ENCODE measurements at regions not wholly inside any gene's neighbourhood (a gene's known extent, or its start where the extent isn't known, plus 50 kb on each side); places are given as distances from the start of the nearest gene placed in this dataset.

GRCh38 chr5:167460449-167461020 is 830.9 kb upstream of the WWC1 start:
- DNase-seq (ENCODE audit: low read depth in 4 of 4, low spot score in 2 of 4): no peak

DNA sequence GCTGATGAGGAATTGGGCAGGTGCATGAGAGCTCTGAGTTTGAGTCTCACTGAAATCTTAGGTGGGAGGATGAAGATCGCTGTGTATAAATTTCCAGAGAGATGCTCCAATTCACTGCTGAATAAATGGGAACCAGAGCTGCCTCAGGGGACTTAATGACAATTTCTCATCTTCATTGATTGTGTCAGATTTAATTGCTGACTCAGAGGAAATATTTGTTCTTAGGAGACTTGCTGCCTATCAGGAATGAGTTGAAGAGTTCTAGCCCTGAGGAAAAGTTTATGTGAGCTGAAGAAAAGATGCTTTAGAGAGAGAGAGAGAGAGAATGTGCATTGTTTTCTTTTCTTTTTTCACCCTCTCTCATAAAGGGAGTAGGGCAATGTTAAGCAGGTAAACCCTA is 827.5 kb upstream of the WWC1 start:
- DNase-seq (ENCODE audit: low read depth in 4 of 4, low spot score in 2 of 4): no peak

- no peak for DNase-seq (ENCODE audit: low read depth in 4 of 4, low spot score in 2 of 4)
Observed at GRCh38 chr5:167466992-167467391, 824.5 kb upstream of the WWC1 start.

DNA sequence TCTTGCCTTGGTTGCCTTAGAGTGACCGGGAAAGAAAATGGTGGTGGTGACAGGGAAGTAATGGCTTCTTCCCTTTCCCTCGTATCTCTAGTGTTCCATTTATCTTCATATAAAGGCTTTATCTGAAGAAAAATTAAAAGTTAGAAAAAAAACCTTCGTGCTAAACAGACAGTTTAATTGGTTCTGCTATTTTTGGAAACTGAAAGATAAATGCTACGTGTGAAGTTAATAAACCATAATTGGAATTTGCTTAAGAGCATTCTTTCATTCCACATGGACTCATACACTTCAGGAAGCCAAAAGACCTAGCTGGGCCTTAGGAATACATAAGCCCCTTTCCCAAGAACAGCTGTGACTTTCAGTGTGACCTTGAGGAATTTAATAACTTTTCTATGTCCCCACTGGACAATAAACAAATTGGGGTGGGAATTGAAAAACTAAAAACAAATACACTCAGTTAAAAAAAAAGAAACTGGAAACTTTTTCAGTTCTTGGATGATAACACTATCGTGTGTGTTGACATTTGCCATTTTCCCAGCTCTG is 818.8 kb upstream of the WWC1 start:
- DNase-seq (ENCODE audit: low read depth in 4 of 4, low spot score in 2 of 4): no peak

- DNase-seq (ENCODE audit: low read depth in 4 of 4, low spot score in 2 of 4): no peak
Observed at GRCh38 chr5:167478188-167478587, 813.3 kb upstream of the WWC1 start.

DNA sequence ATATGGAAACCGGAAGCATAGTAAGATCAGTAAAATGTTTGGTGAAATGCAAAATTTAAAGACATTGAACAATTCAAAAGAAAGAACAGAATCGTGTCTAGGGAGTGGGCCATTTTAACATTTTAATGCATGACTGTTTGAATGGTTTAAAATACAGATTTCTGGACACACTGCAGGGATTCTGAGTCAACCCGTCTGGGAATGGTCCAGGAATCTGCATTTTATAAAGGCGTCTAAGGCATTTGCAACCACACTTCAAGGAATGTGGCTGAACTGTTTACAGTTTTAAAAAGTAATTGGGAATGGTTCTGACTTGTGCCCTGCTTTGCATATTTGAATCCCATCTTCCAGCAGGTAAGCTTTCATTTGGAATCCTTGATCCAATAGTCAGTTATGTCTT is 811.7 kb upstream of the WWC1 start:
- DNase-seq (ENCODE audit: low read depth in 4 of 4, low spot score in 2 of 4): no peak

GRCh38 chr5:167481345-167481744 is 810.1 kb upstream of the WWC1 start:
- DNase-seq (ENCODE audit: low read depth in 4 of 4, low spot score in 2 of 4): no peak

GRCh38 chr5:167482555-167482954 is 808.9 kb upstream of the WWC1 start:
- DNase-seq (ENCODE audit: low read depth in 4 of 4, low spot score in 2 of 4): no peak

- no peak for DNase-seq (ENCODE audit: low read depth in 4 of 4, low spot score in 2 of 4)
Observed at GRCh38 chr5:167485061-167485774, 806.2 kb upstream of the WWC1 start.

- DNase-seq (ENCODE audit: low read depth in 4 of 4, low spot score in 2 of 4): no peak
Observed at GRCh38 chr5:167488371-167488770, 803.1 kb upstream of the WWC1 start.

GRCh38 chr5:167489202-167489601 is 802.2 kb upstream of the WWC1 start:
- DNase-seq (ENCODE audit: low read depth in 4 of 4, low spot score in 2 of 4): no peak

GRCh38 chr5:167503926-167504720 is 787.3 kb upstream of the WWC1 start:
- no peak for DNase-seq (ENCODE audit: low read depth in 4 of 4, low spot score in 2 of 4)

DNA sequence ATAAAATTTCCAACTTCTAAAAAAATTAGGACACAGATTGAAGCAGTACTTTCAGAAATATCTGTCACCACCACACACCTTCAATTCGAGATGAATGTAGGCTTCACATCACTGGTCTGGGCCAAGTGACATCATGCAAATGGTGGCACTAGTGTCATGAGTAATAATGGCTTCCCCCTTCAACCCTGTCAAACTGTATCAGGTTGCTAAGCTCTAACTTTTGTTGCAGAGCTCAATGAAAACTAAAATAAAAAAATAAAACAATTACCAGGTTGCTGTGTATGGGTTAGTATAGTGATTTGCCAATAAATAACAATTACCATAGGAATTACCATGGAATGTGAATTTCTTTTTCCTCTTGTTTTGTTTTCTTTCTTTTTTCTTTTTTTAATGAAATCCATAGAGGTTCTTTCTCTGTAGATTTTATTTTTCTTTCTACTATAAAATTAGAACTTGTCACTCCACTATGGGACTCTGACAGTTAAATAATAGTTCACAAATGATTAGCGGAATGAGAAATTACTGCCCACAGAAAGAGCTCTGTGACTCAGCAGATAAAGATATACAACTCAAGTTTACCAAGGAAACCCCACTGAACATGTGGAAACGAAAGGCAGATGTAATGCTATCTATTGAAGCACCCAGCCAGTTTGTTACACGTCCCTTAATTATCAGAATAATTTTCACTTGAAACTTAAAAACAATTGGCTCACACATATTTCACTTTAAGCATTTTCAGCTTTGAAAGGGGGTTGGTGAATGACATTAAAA is 783.8 kb upstream of the WWC1 start:
- no peak for DNase-seq (ENCODE audit: low read depth in 4 of 4, low spot score in 2 of 4)

DNA sequence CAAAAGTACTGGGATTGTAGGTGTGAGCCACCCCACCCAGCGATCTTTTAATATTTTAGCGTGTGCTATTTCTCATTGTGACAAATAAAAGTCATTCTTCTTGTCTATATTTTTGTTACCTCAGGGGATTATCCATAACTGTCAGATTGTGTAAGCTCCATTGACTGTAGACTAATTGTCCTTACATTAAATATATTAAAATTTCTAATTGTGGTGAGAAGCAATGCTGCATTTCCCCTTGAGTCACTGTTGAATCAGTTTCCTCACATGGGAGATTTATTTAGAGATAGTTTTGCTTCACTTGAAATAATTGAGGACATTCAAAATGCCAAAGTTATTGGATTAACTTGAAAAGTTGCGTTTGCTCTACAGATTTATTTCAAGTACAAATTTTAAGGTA is 782.4 kb upstream of the WWC1 start:
- DNase-seq (ENCODE audit: low read depth in 4 of 4, low spot score in 2 of 4): no peak

DNA sequence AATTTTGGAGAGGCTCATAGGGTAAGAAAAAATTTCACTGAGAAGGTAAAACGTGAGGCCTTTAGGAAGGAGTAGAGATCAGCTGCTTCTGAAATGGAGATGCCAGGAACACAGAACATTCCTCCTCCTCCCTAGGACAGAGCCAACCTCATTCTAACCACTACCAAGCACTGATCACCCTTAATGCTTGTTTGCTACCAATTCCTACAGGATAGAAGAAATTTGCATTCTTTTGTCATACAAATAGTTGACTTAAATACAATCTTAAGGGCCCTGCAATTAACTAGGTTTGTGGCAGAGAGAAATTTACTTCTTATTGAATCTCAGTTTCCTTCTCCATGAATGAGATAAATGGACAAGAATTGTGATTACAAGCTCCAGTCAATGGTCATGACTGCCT is 780.2 kb upstream of the WWC1 start:
- DNase-seq (ENCODE audit: low read depth in 4 of 4, low spot score in 2 of 4): no peak

DNA sequence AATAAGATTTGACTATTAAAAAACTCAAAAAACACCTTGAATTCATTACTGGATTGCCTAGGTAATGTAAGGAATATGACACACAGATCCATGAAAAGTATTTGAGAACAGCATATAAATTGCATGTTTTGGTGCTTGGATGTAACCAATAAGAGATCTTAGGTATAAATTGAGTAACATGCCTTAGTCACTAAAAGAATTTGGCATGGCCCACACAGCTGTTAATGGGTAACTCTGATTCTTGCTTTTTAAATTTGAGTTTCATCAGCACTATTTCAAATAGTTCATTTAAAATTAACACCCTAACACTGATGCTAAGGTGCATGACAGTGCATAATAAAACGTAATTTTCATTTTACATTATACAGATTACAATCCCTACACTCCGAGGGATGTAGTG is 779.3 kb upstream of the WWC1 start:
- DNase-seq (ENCODE audit: low read depth in 4 of 4, low spot score in 2 of 4): no peak

DNA sequence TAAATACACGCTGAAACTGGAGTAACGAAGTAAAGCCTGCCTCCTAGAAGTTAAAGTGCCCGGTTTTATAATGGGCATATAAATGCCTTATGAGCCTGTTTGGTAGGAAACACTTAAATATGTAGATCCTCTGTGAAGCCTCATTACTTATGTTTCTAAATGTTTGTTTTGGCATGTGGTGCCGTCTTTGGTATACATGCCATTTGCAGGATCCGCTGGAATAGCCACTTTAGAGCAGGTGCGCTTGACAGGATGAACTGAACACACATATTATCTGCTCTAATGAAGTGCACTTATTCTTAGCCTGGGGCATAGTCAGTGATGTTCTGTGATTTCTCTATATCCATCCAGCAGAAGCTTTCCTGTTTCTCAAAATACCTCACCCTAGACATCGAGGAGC is 778.1 kb upstream of the WWC1 start:
- no peak for DNase-seq (ENCODE audit: low read depth in 4 of 4, low spot score in 2 of 4)

DNA sequence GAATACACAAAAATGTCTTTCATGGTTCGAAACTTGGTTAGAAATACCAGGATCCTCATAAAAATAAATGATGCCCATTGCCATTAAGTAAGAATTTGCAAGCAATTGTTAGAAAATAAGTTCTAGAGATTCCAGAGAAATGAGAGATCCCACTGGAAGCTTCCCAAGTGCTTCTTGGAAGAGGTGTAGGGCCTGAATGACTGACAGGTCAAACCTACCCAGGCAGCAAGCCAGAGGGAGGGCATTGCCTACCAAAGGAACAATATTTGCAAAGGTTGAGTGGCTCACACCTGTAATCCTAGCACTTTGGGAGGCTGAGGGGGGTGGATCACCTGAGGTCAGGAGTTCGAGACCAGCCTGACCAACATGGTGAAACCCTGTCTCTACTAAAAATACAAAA is 777.0 kb upstream of the WWC1 start:
- DNase-seq (ENCODE audit: low read depth in 4 of 4, low spot score in 2 of 4): no peak

DNA sequence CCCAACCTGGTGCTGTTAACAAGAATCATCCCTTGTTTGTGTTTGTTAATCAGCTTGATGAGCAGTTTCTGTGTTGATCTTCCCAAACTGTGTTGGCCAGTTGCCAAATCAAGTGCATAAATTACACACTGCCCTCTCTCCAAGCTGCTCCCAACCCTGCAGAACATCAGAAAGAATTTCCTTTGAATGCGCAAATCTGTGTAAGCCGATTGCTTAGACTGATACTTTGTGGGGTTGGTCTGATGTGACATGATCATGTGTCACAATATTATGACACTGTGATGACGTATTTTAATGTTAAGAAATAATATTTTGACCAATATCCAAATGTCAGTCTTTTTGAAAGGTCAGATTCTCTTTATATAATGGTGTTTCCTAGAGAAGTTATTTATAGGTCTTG is 766.4 kb upstream of the WWC1 start:
- DNase-seq (ENCODE audit: low read depth in 4 of 4, low spot score in 2 of 4): no peak

GRCh38 chr5:167528651-167529050 is 762.8 kb upstream of the WWC1 start:
- DNase-seq (ENCODE audit: low read depth in 4 of 4, low spot score in 2 of 4): no peak

DNA sequence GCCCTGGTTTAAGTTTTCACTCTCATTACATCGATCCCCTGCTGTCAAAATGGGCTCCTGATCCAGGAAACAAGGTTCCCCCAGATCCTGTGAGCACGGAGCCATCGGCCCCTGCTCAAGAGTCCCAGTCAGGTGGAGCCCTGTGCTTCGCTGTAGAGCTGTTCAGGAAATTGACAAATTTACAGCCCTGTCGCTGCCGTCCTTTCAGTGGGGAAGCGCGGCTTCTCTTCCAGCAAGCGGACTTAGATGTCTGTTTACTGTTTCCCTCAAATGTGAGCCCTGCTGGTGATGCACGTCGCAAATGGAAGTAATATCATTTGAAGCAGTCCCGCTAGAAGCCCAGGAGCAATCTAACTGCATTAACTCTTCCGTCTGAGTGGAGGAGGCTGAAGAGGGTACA is 760.9 kb upstream of the WWC1 start:
- DNase-seq (ENCODE audit: low read depth in 4 of 4, low spot score in 2 of 4): no peak

Data from left renal cortex interstitium (tissue), 4 donors.